ENCODE measurements at regions not wholly inside any gene's neighbourhood (a gene's known extent, or its start where the extent isn't known, plus 50 kb on each side); places are given as distances from the start of the nearest gene placed in this dataset.

- H3K4me3 ChIP-seq = no peak overlapping the region
- H3K27me3 ChIP-seq = no peaks in the 10 kb centered on the region
- peak overlapping the region in 4 of 5 donors; percentile 42 to 76 (median 63) for H3K27ac ChIP-seq
- intact Hi-C loops (cut with DNase I; ENCODE audit: low total_unique reads) = no loop called here
- H3K9me3 ChIP-seq = peaks cover 0 to 5% (median 0%) of the 10 kb centered on the region in 4 donors
- WGBS, 5 donors = 66 to 84% (median 78%) methylated on average over 3 of the region's 3 CpGs
- H3K36me3 ChIP-seq = no peaks in the 10 kb centered on the region
- TF ChIP-seq POLR2AphosphoS5 (IDR thresholded peaks at IDR 0.05) = no peak
- TF ChIP-seq POLR2A (IDR thresholded peaks at IDR 0.05) = no peak
- no peak for TF ChIP-seq EP300 (IDR thresholded peaks at IDR 0.05)
- no peak for TF ChIP-seq CTCF (IDR thresholded peaks at IDR 0.05)
- peak in 1 of 2 donors; percentile 30 for DNase-seq
- H3K4me1 ChIP-seq = peaks cover 0 to 12% (median 0%) of the 10 kb centered on the region in 4 donors
These were observed 133.8 kb upstream of the CCN2 start for GRCh38 chr6:132084811-132085509.

GRCh38 chr6:132082421-132082820 lies 131.2 kb upstream of the CCN2 start:
- 83 to 91% (median 87%) methylated on average over 2 of the region's 2 CpGs for WGBS, 5 donors
- no peak overlapping the region for H3K27ac ChIP-seq
- no peak for DNase-seq

GRCh38 chr6:132081338-132081737 lies 130.2 kb upstream of the CCN2 start:
- no peak for DNase-seq
- 51 to 67% (median 58%) methylated on average over 1 of the region's 1 CpG for WGBS, 5 donors
- no peaks in the 10 kb centered on the region for H3K36me3 ChIP-seq
- intact Hi-C loops (cut with DNase I; ENCODE audit: low total_unique reads) = no loop called here
- TF ChIP-seq POLR2A (IDR thresholded peaks at IDR 0.05) (no peak), POLR2AphosphoS5 (IDR thresholded peaks at IDR 0.05) (no peak), EP300 (IDR thresholded peaks at IDR 0.05) (no peak), CTCF (IDR thresholded peaks at IDR 0.05) (no peak)
- no peak overlapping the region for H3K4me3 ChIP-seq
- H3K27me3 ChIP-seq = no peaks in the 10 kb centered on the region
- H3K4me1 ChIP-seq = peaks cover 0 to 12% (median 0%) of the 10 kb centered on the region in 4 donors
- no peak overlapping the region for H3K27ac ChIP-seq
- H3K9me3 ChIP-seq = no peaks in the 10 kb centered on the region

More at GRCh38 chr6:132082421-132082820, 131.2 kb upstream of the CCN2 start:
- H3K36me3 ChIP-seq = no peaks in the 10 kb centered on the region
- no peaks in the 10 kb centered on the region for H3K9me3 ChIP-seq
- no peaks in the 10 kb centered on the region for H3K27me3 ChIP-seq
- intact Hi-C loops (cut with DNase I; ENCODE audit: low total_unique reads) = no loop called here
- peaks cover 0 to 12% (median 0%) of the 10 kb centered on the region in 4 donors for H3K4me1 ChIP-seq
- H3K4me3 ChIP-seq = no peak overlapping the region
- TF ChIP-seq POLR2A (IDR thresholded peaks at IDR 0.05) = no peak

DNA sequence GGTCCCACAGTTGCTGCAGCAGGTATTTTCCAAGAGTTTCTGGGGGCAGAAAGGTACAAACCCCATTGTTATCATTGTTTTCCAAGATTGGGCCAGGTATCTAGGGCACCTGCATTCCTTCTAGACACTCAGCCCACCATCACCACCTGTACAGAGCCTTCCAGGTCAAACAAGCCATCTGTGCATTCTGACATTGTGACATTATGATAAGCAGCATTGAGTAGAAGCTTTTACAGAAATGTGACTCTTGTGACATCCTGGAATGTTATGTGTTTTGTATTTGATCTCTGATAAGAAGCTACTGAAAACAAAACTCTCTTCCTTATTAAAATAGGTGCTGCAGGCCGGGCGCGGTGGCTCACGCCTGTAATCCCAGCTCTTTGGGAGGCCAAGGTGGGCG lies 128.1 kb upstream of the CCN2 start:
- Histone ChIP-seq H3K4me3 (no peak overlapping the region), H3K36me3 (no peaks in the 10 kb centered on the region), H3K9me3 (no peaks in the 10 kb centered on the region), H3K27me3 (no peaks in the 10 kb centered on the region), H3K4me1 (no peaks in the 10 kb centered on the region), H3K27ac (no peak overlapping the region)
- TF ChIP-seq EP300 (IDR thresholded peaks at IDR 0.05) = no peak
- intact Hi-C loops (cut with DNase I; ENCODE audit: low total_unique reads) = no loop called here
- WGBS, 5 donors = 96 to 99% (median 97%) methylated on average over 5 of the region's 5 CpGs
- no peak for DNase-seq

DNA sequence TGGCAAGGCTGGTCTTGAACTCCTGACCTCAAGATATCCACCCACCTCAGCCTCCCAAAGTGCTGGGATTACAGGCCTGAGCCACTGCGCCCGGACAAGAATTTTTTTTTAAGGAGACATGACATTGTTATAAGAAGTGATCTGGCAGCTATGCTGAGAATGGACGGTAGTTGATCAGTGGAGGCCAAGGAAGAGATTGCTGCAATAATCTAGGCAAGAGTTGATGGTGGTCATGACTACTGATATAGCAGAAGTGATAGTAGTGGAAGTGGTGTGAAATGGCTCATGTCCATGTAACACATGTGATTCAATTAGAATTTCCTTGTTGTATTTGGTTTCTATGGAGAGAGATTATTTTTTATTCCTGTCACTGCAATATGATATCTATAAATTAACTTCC lies 125.3 kb upstream of the CCN2 start:
- Histone ChIP-seq H3K9me3 (no peaks in the 10 kb centered on the region), H3K27me3 (no peaks in the 10 kb centered on the region), H3K4me3 (no peak overlapping the region), H3K4me1 (no peaks in the 10 kb centered on the region), H3K27ac (no peak overlapping the region), H3K36me3 (no peaks in the 10 kb centered on the region)
- DNase-seq = no peak
- WGBS, 5 donors = 75 to 96% (median 93%) methylated on average over 3 of the region's 3 CpGs
- TF ChIP-seq CTCF (IDR thresholded peaks at IDR 0.05) (no peak), EP300 (IDR thresholded peaks at IDR 0.05) (no peak), POLR2AphosphoS5 (IDR thresholded peaks at IDR 0.05) (no peak), POLR2A (IDR thresholded peaks at IDR 0.05) (no peak)
- intact Hi-C loops (cut with DNase I; ENCODE audit: low total_unique reads) = no loop called here

Data from stomach (tissue), 8 donors.